Neural crest cell (in vitro differentiated cells): ENCODE measurements at regions not wholly inside any gene's neighbourhood (a gene's known extent, or its start where the extent isn't known, plus 50 kb on each side); places are given as distances from the start of the nearest gene placed in this dataset.

ENCODE experiments used
- DNase-seq: peaks from one replicate; pipeline ENCODE4 v3.0.0; 2021; ENCODE audit warnings: low read depth, mixed read lengths, low spot score
- H3K27ac Mint-ChIP-seq: one replicate; pipeline ENCODE4 v1.8.0; 2021; ENCODE audit warnings: mild to moderate bottlenecking, mixed read lengths; ENCODE audit not compliant: unreplicated experiment
- H3K27me3 Mint-ChIP-seq: 2 replicates; pipeline ENCODE4 v1.8.0; 2021; ENCODE audit warnings: low read depth, mild to moderate bottlenecking, mixed read lengths
- H3K36me3 Mint-ChIP-seq: 2 replicates; pipeline ENCODE4 v1.8.0; 2021; ENCODE audit warnings: low read depth, mild to moderate bottlenecking, mixed read lengths
- H3K4me1 Mint-ChIP-seq: 2 replicates; pipeline ENCODE4 v1.8.0; 2021; ENCODE audit warnings: mixed read lengths
- H3K4me3 Mint-ChIP-seq: one replicate; pipeline ENCODE4 v1.8.0; 2021; ENCODE audit warnings: mild to moderate bottlenecking, mixed read lengths
- H3K9me3 Mint-ChIP-seq: 2 replicates; pipeline ENCODE4 v1.8.0; 2021; ENCODE audit warnings: mixed read lengths
- TF ChIP-seq, protein P1 (sequence below): fragments of 200-600 bp; sonication (generic); conservative IDR thresholded peaks from 2 replicates; pipeline ENCODE4 v1.5.0; 2021; ENCODE audit warnings: antibody characterized with exemption, mild to moderate bottlenecking

DNA sequence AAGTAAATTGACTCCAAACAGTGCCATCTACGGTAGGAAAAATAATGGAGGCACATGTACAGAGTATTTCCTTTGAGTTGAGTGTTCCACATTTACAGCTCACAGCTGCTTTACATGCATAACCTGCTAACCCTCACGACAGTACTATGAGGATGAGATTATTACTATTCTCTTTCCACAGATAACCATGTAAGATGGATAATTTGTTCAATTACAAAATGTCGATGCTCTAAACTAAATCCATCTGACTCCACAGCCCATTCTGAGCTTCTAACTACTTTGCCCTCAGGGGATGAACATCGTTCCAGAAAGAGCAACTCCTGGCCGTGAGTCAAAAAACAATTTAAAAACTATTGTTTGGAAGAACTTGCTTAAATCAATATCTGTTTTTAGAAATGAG lies 330.4 kb upstream of the NWD2 start:
- TF ChIP-seq, protein P1, sequence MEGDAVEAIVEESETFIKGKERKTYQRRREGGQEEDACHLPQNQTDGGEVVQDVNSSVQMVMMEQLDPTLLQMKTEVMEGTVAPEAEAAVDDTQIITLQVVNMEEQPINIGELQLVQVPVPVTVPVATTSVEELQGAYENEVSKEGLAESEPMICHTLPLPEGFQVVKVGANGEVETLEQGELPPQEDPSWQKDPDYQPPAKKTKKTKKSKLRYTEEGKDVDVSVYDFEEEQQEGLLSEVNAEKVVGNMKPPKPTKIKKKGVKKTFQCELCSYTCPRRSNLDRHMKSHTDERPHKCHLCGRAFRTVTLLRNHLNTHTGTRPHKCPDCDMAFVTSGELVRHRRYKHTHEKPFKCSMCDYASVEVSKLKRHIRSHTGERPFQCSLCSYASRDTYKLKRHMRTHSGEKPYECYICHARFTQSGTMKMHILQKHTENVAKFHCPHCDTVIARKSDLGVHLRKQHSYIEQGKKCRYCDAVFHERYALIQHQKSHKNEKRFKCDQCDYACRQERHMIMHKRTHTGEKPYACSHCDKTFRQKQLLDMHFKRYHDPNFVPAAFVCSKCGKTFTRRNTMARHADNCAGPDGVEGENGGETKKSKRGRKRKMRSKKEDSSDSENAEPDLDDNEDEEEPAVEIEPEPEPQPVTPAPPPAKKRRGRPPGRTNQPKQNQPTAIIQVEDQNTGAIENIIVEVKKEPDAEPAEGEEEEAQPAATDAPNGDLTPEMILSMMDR = no peak
- Mint-ChIP-seq H3K9me3 (no peaks in the 10 kb centered on the region), H3K27ac (no peak overlapping the region), H3K4me3 (no peak overlapping the region), H3K27me3 (no peaks in the 10 kb centered on the region), H3K4me1 (peaks cover 6% of the 10 kb centered on the region), H3K36me3 (no peaks in the 10 kb centered on the region)
- DNase-seq = no peak

DNA sequence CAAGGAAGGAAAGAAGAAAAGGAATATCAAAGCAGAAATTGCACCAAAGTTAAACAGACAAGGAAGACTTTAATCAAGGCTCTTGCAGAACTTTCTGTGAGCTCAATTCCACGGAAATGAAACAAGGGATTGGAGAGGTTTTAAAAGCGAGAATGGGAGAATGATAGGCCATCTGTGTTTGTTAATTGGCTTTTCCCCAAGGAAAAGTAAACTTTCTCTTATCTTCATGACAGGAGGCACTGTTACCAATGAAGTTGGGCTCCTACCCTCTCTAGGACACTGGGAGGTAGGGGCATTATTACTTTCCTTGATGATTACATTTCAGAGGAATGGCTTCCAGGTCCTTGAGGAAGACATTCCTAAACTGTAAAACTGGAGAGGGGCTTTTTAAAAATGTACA lies 328.8 kb upstream of the NWD2 start:
- no peak for DNase-seq
- H3K36me3 Mint-ChIP-seq = no peaks in the 10 kb centered on the region
- no peak overlapping the region for H3K27ac Mint-ChIP-seq
- no peaks in the 10 kb centered on the region for H3K9me3 Mint-ChIP-seq
- TF ChIP-seq, protein P1 = no peak
- H3K4me1 Mint-ChIP-seq = peaks cover 6% of the 10 kb centered on the region
- no peak overlapping the region for H3K4me3 Mint-ChIP-seq
- H3K27me3 Mint-ChIP-seq = no peaks in the 10 kb centered on the region

DNA sequence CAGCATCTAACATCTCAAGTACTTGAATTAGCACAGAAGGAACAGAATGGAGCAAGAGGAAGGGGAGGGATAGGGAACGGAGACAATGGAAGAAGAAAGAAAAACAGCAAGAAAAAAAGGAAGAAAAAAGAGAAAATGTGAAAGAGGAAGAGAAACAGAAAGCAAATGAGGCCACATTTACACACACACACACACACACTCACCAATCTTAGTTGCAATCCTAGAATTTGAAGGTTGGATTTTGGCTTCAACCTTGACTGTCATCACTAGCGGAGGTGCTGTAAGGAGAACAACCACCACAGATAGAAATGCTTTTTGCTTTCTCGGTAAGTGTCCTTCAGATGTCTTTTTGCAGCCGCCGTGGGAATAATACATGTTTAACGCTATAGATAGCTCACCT lies 327.1 kb upstream of the NWD2 start:
- DNase-seq = no peak
- Mint-ChIP-seq H3K27ac (peak overlapping the region; percentile 23), H3K4me3 (no peak overlapping the region), H3K9me3 (no peaks in the 10 kb centered on the region), H3K4me1 (peaks cover 6% of the 10 kb centered on the region), H3K27me3 (no peaks in the 10 kb centered on the region), H3K36me3 (no peaks in the 10 kb centered on the region)
- TF ChIP-seq, protein P1 = no peak

DNA sequence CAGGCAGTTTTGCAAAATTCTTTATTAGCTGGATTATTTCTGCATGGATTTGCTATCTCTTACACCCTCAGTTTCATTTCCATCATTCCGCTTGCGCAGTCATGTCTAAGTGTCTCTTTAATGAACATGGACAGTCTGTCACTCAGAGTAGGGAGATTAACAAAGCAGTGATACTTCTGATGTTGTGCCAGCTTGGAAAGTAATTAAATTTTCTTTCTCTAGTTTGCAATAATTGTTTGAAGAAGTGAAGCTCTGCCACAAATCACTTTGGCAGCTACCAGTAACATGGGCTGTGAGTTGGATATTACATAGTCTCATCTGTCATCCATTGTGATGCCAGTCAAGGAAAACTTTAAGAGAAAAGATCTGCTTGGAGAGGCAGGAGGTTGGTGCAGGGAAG lies 324.8 kb upstream of the NWD2 start:
- H3K4me1 Mint-ChIP-seq = peaks cover 6% of the 10 kb centered on the region
- no peak overlapping the region for H3K4me3 Mint-ChIP-seq
- no peaks in the 10 kb centered on the region for H3K27me3 Mint-ChIP-seq
- no peak for DNase-seq
- no peaks in the 10 kb centered on the region for H3K36me3 Mint-ChIP-seq
- no peaks in the 10 kb centered on the region for H3K9me3 Mint-ChIP-seq
- no peak overlapping the region for H3K27ac Mint-ChIP-seq
- TF ChIP-seq, protein P1 = no peak

DNA sequence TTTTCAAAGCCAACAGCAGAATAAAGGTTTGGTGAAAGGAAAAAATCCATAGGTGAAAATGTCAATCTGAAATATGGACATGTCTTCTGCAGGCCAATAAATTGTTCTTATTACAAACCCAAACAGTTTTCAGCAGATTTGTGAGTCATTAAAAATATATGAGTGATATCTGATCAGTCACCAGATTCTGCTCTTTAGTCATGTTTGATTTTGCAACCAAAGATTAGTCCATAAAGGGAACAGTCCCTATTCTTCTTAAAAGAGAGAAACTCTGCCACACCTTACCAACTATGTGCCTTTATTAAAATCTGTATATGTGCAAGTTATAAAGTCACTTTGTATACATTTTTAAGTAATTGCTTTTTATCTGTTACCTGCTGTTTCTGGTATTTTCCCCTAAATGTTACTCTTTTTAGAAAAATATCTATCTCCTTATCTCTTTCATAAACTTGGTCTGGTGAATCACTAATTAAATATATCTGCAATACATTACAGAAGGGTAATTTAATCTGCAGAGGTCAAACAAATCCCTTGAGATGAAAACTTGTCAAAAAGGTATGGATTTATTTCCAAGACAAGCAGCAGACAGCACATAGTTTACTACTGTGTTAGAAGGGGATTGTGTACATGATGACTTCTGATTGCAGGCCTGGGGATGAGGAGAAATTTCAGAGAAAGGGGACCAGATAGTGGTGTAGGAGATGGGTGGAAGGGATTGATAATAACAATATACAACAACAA lies 322.9 kb upstream of the NWD2 start:
- H3K27ac Mint-ChIP-seq = no peak overlapping the region
- H3K36me3 Mint-ChIP-seq = no peaks in the 10 kb centered on the region
- H3K4me3 Mint-ChIP-seq = no peak overlapping the region
- no peaks in the 10 kb centered on the region for H3K27me3 Mint-ChIP-seq
- TF ChIP-seq, protein P1 = no peak
- H3K9me3 Mint-ChIP-seq = no peaks in the 10 kb centered on the region
- DNase-seq = no peak
- H3K4me1 Mint-ChIP-seq = peaks cover 6% of the 10 kb centered on the region
